ENCODE measurements at regions not wholly inside any gene's neighbourhood (a gene's known extent, or its start where the extent isn't known, plus 50 kb on each side); places are given as distances from the start of the nearest gene placed in this dataset.

GRCh38 chr2:203654826-203655225, 51.6 kb upstream of the CD28 start:
- TF ChIP-seq CTCF (IDR thresholded peaks at IDR 0.05) = no peak
- Mint-ChIP-seq H3K9me3 (ENCODE audit: unreplicated experiment) (no peaks in the 10 kb centered on the region), H3K27ac (ENCODE audit: unreplicated experiment) (no peak overlapping the region), H3K27me3 (ENCODE audit: unreplicated experiment) (no peaks in the 10 kb centered on the region), H3K36me3 (ENCODE audit: unreplicated experiment) (no peaks in the 10 kb centered on the region), H3K4me3 (ENCODE audit: unreplicated experiment) (no peak overlapping the region), H3K4me1 (ENCODE audit: unreplicated experiment) (peaks cover 11% of the 10 kb centered on the region)
- DNase-seq (ENCODE audit: extremely low spot score, unreplicated experiment) = no peak

GRCh38 chr2:203656522-203657287, 49.7 kb upstream of the CD28 start:
- H3K4me1 Mint-ChIP-seq (ENCODE audit: unreplicated experiment) = no peaks in the 10 kb centered on the region
- H3K9me3 Mint-ChIP-seq (ENCODE audit: unreplicated experiment) = no peaks in the 10 kb centered on the region
- H3K4me3 Mint-ChIP-seq (ENCODE audit: unreplicated experiment) = no peak overlapping the region
- TF ChIP-seq CTCF (IDR thresholded peaks at IDR 0.05) = no peak
- H3K36me3 Mint-ChIP-seq (ENCODE audit: unreplicated experiment) = no peaks in the 10 kb centered on the region
- no peaks in the 10 kb centered on the region for H3K27me3 Mint-ChIP-seq (ENCODE audit: unreplicated experiment)
- DNase-seq (ENCODE audit: extremely low spot score, unreplicated experiment) = no peak
- no peak overlapping the region for H3K27ac Mint-ChIP-seq (ENCODE audit: unreplicated experiment)

Data from osteocyte (in vitro differentiated cells).